ENCODE measurements at regions not wholly inside any gene's neighbourhood (a gene's known extent, or its start where the extent isn't known, plus 50 kb on each side); places are given as distances from the start of the nearest gene placed in this dataset. TPM values are rescaled to one million over a fixed set of nuclear protein-coding genes. Genes with fewer than 3 reads are reported as not detected.

DNA sequence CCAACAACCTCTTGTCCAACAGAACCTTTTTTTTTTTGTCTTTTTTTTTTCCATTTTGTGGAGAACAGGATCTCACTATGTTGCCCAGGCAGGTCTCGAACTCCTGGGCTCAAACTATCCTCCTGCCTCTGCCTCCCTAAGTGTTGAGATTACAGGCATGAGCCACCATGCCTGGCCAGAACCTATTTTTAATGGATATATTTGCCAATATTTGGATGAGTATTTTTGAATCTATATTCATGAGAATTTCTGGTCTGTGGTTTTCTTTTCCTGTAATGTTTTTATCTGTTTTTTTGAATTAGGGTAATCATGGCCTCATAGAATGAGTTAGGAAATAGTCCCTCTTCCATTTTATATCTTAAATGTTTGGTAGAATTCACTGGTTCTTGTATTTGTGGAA lies 70.4 kb upstream of the RET start:
- no peak for DNase-seq

DNA sequence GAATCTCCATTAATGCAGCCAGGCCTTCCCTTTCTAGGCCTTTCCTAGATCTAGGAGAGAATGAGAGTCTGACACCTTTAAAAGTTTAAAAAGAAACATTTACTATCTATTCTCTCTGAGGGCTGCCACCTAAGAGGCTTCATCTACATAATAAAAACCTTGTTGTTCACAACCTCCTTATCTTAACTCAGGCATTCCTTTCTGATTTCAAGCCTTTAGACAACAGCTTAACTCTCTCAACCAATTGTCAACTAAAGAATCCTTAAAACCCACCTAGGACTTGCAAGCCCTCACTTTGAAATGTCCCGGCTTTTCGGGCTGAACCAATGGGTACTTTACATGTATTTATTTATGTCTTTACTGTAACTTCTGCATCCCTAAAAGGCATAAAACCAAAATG lies 64.3 kb upstream of the RET start:
- DNase-seq: no peak

DNA sequence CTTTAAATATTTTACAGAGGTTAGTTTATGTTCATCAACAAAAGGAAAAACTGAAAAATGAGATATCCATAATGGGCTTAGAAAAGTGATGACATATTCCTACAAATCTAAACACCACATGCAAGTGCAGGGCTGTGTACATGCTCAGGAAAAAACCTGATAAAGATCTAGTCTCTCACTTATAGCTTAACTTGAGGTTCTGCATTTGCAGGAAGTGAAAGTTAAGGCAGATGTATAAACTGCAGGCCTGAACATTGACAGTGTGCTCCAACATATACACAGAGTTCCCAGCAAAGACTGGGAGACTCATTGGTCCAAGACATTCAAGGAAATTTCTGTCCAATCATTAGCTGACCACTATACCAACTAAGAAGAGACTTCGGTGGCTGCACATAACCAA lies 63.8 kb upstream of the RET start:
- no peak for DNase-seq

DNA sequence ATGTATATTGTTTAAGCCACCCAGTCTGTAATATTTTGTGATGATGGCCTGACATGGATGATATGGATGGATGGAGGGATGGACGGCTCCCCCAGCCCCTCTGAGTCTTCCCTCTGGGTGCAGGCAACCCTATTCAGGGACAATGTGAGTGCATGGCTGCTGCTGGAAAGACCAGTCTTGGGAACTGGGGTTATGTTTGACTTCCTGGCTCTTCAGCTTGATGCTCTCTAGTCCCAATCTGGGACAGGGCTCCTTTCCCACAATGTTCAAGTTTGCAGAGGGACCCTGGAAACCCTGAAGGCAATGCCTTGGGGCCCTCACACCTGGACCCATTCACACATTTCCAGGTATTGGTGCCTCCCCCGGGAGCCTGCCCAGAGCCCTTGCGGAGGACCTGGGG lies 52.3 kb upstream of the RET start:
- DNase-seq: no peak

DNA sequence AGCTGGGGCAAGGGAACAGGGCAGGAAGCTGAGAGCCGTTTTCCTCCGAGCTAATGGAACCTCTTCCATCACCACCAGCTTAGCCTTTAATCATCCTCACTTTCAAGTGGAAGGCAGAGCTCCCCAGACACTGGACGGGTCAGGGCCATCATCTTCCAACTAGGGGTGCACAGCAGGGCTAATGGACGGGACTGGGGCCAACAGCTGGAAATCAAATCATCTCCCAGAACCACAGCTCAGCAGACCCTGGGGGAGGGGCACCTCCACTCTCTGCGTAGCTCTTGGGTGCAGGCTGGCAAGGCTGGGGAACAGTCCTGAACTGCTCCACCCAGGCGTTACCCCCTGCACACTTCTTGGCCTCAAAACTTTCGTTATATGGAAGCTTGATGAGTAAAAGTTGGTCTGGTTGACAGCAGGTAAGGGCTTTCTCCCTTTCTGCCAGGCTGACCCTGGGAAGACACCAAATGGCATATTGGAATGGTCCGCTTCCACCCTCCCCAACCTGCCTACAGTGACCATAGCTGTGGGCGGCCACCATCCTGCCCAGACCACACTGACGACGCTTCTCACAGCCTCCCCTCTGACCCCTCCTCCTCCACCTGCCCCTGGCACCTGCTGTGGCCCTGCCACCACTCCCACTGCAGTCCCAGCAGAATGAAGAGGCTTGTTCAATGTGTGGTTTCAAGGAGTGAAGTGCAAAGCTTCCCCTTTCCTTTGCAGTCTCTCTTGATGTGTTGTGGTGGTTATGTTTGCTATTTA lies 51.7 kb upstream of the RET start:
- no peak for DNase-seq

DNA sequence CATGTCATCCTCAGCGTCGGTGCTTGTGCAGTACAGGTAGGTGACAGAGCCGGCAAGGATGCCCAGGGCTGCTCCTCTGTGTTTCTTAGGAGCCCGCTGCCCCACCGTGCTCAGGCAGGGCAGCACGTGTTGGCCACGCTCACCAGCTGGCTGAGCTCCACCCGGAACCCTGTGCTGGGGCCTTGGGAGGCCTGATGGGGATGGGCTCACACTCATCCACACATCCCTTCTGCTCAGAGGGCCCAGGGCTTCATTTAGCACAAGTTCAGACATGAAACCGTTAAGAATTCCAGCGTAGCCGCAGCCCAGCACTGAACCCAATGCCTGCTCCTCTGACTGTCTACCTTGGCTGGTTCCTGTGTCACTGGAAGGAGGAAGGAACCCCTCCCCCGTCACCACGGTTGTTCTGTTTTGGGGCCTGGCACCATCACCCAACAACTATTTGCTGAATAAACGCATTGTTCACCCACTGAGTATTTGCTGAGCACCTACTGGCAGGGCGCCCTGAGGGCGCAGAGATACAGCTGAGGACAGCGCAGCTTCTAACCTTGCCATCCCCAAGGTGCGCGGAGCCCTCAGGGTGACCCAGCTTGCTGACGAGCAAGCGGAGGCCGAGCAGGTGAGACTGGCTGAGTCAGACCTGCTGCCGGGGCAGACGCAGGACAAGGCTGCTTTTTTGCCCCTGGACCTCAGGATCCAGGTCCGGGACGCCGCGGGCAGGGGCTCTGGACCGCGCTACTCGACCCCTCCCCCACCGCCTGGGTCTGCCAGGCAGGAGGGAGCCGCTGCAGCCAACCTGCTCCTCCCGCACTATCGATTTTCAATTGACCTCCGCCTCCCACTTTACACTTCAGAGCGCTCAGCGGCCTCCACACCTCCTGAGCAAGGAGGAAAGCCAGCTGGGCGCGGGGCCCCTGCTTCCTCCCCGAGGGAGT lies 50.6 kb upstream of the RET start:
- DNase-seq: peak; percentile 6

Small RNA genes lying in the stretch of these regions (small RNA-seq; reads per million reads assigned to genes)
- gene MIR5100 (ENCODE audit: low replicate concordance): not detected
